IPS DF 19.7 (cell line): ENCODE measurements at regions not wholly inside any gene's neighbourhood (a gene's known extent, or its start where the extent isn't known, plus 50 kb on each side); places are given as distances from the start of the nearest gene placed in this dataset.

Experiments
- DNase-seq: peaks from one replicate; pipeline ENCODE4 v3.0.0-alpha.2; 2013; ENCODE audit warnings: low read depth, low spot score

DNA sequence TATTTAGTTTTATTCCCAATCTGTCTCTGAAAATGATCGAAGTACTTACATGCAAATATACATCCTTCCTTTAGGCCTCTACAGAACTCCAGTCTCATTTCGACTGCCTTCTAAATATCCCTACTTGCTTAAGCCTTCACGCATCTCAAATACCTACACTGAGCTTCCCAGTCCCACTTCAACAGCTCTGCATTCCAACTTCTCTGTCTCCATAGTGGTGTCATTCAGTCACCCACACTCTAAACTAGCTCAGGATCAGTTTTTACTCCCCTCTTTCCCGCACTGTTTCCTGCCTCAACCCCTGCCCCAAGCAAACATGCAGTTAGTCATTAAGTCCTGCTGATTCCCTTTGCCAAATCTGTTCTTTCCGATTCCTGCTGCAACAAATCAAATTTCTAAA is 91.8 kb upstream of the PREP start:
- DNase-seq = no peak

DNA sequence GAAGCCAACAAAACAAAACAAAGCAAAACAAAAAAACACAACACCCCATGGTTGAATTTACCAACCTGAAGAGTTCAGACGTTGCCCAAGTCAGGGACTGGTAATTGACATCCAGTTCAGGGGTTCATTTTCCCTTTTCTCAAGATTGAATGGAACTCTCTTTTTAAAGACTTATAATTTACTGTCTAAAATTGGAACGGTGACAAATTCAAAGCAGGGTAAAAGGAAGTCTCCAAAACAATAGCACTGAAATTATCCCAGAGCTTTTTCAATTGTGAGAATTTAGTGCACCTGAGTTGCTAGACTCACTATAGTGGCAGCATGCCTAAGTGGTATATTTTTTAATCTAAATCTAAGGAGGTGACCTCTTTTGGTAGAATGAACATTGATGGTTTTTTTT is 90.9 kb upstream of the PREP start:
- no peak for DNase-seq

DNA sequence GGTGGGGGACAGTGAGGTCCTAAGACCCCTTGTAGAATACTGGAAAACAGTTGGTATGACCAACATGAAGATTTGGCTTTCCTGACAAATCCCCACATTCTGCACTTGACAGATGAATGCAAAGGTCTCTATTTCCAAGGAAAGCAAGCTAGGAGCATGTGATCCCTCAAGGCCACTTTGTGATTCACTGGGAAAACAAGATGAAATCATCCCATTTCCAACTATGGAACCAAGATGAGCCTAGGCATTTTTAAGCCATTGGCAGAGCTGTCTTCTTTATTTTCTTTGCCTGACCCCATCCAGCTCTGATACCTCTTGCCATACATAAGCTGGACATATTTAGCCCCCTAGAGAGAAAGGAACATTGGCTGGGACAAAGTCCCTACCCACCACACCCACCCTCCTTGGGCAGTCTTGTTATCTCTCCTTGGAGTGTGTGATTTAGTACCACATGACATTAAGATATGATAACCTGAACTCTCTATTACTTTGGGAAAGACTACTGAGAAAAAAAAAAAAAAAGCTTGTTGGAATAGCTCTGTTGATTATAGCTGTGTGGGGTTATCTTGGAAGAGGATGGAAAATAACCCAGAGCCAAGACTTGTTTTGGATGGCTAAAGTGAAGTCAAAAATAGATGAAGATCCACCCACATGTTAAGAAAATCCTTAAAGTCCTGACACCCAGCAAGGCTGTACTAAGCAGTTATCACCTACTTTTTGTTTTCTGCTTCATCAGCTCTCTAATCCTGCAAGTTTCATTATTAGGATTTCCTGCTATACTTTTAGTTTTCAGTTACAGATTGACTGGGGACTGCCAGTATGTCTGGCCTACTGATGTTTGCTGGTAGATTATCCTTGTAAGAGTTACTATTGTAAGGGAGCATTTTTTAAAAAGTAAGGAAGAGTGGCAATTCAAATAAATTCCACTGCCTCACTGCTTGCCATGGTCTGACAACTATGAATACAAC is 90.1 kb upstream of the PREP start:
- DNase-seq = no peak

DNA sequence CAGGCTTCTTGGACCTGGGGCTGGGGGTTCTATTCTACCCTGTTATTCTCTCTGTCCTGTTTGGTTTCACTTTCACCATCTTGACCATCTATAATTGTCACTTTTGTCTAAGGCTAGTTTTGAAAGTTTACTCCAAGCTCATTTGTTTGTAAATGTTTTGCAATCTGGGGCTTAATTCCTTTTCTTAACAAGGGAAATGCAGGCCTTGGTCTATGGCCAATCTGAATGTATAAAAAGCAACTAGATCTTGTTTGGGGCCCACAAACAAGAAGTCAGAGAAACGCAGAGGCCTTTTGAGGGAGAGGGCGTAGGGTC is 86.3 kb upstream of the PREP start:
- no peak for DNase-seq

DNA sequence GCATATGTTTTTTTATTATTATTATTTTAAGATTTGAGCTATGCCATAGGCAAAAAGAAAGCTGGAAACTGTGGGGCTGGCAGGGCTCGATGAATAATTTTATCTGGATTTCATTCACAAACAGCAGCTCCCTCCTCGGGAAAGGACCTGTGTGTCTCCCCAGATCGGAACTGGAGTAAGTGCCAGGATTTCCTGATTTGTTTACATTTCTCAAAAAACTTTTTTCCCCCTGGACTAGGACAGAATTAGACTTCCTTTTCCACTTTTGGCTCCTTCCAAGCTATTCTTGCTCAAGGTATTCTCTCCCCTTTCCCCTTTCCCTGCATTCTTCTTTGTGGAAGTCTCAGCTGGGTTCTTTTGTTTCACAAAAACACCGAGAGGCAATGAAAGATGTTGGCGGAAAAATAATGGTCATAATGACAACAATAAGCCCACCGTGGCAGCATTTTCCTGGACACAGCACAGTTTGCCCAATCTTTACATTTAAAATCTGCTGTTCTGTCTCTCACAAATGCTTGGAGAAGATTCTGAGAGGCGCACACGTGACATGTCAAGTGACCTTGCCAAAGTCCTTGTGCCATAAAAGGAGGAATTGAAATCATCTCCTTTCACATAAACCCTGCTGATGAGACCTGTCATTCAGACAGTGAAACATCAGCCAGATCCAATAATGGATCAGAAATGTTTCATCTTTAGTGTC is 85.8 kb upstream of the PREP start:
- no peak for DNase-seq

DNA sequence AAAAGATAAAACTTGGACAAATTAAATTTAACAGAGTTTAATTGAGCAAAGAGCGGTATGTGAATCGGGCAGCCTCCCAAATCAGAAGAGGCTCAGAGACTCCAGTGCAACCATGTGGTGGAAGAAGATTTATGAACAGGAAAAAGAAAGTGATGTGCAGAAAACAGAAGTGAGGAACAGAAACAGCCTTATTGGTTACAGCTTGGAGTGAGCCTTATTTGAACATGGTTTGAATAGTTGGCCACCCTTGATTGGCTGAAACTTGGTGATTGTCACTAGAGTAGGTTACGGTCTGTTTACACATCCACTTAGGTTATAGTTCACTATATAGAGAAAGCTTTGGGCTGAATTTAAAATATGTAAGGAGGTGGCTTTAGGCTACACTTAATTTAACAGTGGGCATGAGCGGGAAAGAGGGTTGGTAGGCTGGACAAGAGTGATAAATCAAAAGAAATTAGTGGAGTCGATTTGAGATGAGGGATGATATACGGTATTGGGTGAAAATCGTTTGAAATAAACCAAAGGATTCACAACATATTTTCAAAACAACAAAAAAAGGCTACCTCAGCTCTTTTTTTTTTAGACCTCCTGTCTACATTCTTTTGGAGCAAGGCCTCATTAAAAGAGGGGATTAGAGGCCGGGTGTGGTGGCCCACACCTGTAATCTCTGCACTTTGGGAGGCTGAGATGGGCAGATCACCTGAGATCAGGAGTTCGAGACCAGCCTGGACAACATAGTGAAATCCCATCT is 84.3 kb upstream of the PREP start:
- DNase-seq = no peak

DNA sequence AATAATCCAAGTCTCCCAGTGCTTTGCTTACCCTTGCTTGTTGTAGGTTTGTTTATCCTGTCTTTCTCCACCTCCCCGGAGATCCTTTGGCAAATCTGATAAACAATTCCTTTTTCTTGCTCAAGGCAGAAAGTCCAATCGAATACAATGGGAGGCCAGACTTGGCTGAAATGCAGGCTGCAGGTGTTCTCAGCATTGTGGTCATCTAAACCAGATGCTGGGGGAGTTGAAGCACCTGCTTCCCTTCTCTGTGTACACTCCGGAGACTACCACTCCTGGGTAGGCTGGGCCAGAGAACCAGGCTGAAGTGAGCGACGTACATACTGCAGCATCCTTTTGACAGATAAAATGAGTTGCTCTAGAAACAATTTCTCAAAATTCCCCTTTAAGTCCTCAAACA is 82.6 kb upstream of the PREP start:
- no peak for DNase-seq

DNA sequence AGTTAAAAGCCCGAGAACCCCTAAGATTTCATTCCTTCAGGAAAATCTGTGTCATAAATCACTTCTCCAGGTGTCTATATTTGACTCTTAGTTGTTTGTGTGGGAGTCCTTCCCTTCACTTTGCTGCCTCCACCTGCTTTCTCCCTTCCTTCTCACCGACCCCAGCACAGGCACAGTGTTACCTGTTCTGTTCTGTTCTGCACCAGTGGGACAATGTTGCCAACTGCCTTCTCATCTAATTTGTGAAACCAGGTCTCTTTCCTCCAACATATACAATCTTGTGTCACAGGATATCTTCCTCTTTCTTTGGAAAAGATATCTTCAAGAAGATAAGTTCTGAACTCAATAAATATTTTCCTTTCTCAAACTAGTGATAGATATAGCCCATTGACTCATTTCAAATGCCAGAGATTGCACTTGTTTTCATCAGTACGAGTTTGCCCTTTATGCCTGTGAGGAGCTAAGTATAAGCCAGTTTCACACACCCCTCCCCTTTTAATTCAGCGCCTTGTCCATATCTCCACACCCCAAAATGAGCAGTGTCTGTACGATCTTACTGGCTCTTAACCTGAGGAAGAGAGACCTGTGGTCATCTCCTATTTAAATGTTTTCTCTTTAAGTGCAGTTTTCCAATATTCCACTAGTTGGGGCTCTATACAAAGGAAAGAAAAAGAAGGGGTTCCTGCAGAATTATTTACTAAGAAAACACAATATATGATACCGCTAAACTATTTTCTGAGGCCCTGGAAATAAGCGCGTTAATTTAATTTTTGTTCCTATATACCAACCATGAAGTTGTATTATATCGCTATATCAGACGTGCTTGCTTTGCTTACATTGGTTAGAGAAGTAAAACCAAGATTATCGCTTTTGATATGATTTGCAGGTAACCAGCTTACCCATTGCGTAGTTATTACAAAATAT is 81.6 kb upstream of the PREP start:
- no peak for DNase-seq

DNA sequence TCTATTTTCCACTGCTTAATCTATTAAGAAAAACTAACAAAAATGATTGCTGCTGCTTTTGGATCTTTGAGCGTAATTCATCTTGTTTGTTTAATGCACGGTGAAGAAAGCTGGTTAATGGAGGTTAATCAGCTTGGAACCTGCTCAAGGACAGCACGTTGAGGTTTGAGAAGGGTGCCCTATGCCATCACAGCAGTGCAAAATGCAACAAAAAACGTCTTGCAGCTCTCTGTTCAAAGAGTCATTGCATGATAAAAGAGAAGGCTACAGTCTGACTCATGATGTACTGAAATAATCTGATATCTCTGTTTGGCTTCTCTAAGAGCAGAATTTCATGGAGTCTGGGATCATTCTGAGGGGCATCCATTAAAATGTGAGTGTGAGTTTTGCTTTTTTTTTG is 80.6 kb upstream of the PREP start:
- DNase-seq = no peak

DNA sequence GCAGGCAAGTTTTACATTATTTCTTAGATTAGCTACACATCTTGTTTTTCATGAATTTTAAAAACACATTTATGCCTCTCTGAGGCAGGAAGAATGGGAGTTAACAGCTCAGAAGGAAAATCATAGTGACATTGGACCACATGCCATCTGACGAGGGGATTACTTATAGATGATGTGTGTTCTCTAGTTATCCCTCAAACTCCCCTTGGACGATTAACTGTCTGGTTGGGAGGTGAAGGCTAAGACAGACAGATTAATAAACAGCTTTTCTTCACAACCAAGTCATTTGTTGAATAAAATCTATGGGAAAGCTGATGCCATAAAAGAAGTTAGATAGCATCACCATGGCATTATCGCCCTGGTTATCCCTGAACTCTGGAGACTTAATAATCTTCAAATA is 80.0 kb upstream of the PREP start:
- no peak for DNase-seq

DNA sequence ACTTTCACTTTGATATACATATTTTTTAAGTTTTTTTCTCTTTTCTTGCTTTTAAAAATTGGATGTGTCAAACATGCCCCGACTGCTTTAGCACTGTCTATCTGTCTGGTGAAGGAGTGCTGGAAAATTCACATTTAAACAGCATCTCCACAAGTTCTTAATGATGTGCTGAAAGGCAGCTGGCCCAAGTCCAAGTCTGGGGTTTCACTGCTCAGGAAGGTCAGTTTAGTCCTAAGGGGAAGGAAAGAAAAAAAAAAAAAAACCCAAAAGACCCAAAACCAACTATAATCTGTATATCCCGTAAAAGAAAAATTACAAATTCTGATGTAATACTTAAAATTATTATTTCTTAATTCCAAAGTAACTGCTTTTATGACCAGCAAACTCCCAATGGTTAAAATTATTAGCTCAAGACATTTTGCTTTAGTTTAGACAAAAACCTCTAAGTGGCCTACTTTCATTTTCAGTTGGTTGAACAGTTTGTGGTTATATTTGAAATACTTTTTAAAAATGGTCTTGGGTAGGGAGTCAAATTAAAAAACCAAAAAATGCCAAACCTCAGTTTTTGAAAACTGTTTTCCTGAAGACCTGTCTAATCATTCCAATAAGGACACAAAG is 79.5 kb upstream of the PREP start:
- no peak for DNase-seq

DNA sequence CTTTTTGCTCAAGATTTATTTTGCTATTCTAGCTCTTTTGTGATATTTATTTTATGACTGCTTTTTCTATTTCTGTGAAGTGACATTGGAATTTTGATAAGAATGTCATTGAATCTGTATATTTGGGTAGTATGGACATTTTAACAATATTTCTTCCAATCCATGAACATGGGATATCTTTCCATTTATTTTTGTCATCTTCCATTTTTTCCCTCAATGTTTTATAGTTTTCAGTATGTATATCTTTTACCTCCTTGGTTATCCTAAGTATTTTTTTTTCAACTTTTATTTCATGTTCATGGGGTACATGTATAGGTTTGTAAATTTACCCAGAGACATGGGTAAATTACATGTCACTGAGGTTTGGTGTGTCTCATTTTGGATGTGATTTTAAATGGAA is 74.1 kb upstream of the PREP start:
- no peak for DNase-seq

DNA sequence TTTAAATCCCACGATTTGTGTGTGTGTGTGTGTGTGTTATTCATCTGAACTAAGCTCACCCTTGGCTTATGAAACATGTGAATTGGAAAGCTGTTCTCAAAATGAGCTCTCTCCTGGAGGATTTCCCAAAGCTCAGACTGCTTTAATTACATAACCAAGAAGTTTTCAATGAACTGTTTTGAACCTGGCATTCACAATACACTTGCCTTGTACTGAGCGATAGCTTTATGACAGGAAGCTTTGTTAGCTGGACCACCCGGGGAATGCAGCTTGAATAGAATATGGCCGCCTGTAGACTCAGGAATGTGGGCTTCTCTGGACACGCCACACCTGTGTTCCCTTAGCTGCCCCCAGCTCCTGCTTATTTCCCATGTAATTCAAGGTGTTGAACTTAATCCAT is 71.4 kb upstream of the PREP start:
- no peak for DNase-seq

DNA sequence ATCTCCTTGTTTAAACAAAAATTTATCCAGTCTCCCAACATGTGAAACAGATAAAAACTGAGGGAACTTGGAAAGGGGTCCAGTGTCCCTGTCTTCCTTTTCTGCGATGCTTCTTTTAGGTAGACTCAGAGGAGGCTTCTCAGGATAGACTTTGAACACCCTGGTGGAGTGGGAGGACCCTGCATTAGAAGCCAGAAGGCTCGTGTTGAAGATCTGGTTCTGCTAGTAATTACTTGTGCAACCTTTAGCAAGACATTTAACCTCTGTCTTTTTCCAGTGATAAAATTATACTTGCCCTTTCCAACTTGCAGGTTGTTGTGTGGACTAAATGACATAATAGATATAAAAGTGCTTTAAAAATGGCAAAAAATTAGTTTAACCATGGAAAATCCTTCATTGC is 67.1 kb upstream of the PREP start:
- DNase-seq = no peak

DNA sequence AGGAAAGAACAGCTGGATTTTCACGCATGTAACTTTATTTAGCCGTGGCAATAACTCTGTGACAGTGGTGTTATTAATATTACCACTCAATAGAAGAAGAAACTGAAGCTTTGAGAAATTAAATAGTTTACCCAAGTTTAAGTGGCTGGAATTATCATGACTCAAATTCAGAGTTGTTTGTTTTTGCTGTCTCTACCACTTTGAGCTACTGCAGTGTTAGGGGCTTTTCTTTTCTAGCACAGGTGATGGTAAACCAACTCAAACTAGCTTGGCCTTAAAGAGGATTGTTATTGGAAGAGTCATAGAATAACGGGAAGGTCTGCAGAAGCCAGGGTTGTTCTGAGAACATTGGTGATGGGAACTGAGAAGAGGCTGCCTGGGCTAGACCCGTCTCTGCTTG is 66.0 kb upstream of the PREP start:
- no peak for DNase-seq

DNA sequence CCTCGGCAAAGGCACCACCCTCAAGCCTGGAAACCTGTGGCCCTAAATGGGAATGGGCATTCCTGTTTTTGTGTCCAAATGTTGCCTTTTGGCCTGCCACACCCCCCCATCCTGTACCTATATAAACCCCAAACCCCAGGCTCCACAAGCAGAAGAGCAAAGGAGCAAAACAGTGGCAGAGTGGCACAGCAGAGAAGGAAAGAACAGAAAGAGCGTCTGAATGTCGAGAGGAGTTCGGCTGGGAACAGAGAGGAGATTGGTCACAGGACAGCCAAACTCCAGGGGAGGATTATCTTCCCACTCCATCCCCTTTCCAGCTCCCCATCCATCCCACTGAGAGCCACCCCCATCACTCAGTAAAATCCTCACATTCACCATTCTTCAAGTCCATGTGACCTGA is 58.0 kb upstream of the PREP start:
- no peak for DNase-seq

DNA sequence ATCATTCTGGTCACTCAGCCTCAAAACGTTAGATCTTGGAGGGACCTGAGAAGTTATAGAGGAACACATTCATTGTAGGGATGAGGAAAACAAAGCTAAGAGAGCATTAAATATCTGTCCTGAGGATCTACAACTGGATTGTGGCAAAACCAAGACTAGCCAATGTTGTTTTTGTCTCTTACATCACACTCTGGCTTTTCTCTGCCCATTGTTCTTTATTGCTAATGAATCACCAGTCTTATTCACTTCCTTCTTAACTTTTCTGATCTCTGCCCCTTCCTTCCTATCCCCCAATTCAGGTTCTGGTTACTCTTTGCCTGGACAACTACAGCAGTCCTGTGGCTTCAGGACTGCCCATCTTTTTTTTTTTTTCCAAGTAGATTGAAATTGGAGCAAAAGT is 57.0 kb upstream of the PREP start:
- DNase-seq = no peak

DNA sequence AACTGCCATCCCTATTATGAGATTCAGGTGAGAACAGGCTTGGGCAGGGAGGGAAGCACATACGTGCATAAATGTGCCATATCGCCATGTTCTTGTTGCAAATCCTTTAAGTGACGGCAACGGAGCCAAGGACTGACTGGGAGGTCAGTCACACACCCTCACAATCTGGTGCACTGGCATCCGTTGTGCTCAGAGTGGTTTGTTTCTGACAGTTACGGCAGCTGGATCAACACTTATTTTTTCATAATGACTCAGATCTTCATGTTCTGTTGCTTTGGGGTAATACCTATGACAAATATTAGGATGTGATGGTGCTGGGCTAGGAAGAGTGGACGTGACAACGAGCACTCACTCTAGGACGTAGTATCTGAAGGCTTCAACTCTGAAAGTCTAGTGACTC is 56.2 kb upstream of the PREP start:
- DNase-seq = no peak

DNA sequence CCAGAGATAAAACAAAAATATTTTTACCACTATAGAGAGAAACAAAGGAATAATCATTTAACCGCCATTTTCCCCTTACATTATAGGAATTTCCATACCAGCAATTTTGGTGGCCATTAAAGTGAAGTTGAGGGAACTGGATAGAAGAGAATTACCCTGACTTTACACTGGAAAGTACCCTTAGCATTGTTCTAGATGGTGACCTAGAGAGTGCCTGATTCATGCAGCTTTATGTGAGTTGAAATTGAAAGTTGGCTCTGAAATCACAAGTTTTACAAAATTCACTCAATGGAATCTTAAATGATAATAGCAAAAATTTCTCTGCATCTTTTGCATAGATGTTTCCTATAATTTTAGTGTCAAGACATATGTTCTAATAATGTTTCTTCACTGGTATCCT is 55.7 kb upstream of the PREP start:
- DNase-seq = no peak

DNA sequence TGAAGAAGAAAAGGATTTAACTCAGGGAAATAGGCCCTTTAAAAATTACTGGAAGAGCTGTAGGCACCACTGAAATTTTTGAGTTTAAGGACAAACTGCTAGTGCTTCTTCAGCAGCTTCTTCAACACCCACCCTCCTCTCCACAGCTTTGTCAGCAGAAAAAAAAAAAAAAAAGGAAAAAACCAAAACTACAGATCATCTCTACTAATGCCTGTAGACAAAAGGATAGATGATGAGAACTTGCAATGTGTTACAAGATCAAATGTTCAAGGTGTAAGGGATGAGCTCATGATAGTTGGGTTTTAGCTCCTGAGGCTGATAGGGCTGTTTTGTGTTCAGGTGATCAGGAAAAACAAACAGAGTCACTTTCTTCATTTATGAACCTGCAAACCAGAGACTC is 55.2 kb upstream of the PREP start:
- DNase-seq = no peak

DNA sequence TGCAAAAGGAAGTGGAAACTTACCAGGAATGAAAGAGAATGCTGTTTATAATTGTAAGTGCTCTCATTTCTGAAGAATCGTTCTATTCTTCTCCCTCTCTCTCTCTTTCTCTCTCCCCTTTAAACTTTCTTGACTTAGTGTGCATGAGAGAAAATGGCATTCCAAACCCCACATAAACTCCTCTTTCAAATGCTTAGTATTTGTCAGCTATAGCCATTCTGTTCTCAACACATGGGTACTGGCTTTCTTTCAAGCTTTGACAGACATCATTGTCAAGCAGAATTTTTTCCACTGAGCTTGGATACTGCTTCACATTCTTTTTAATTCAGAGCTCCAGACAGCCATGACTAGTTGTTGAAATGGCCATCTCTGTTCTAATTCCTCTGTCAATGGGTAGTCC is 51.1 kb upstream of the PREP start:
- DNase-seq = no peak
